Adrenal gland (tissue), 9 donors: ENCODE measurements at regions not wholly inside any gene's neighbourhood (a gene's known extent, or its start where the extent isn't known, plus 50 kb on each side); places are given as distances from the start of the nearest gene placed in this dataset.

Experiments
- DNase-seq, 7 donors: peaks; one replicate each; pipeline ENCODE4 v3.0.0-alpha.2; 2019 to 2020
- H3K27ac ChIP-seq, 5 donors: fragments of 200-600 bp; sonication (generic) in 4 of 5; 1 replicate in 3 of 5; 2 replicates in 2 of 5; pipeline versions ENCODE4 v1.5.1 to v1.8.0; 2016 to 2020; ENCODE audit warnings: mild to moderate bottlenecking in 1 of 5
- H3K27me3 ChIP-seq: fragments of 200-600 bp; 2 replicates; pipeline ENCODE4 v1.8.0; 2021
- H3K36me3 ChIP-seq, 2 donors: fragments of 200-600 bp; replicated peaks in 1 of 2; 1 replicate in 1 of 2; 2 replicates in 1 of 2; pipeline versions ENCODE4 v1.5.1 to v1.8.0; 2018 to 2022
- H3K4me1 ChIP-seq, 2 donors: fragments of 200-600 bp; replicated peaks in 1 of 2; 1 replicate in 1 of 2; 2 replicates in 1 of 2; pipeline versions ENCODE4 v1.5.1 to v1.8.0; 2018 to 2021
- H3K4me3 ChIP-seq, 4 donors: fragments of 200-600 bp; sonication (generic) in 3 of 4; one replicate each; pipeline ENCODE4 v1.5.1; 2016 to 2018
- H3K9me3 ChIP-seq, 3 donors: fragments of 200-600 bp; sonication (generic) in 1 of 3; replicated peaks in 1 of 3; 1 replicate in 2 of 3; 2 replicates in 1 of 3; pipeline versions ENCODE4 v1.5.1 to v1.8.0; 2016 to 2021
- POLR2A ChIP-seq, 2 donors: fragments of 450-650 bp; IDR thresholded peaks; one replicate each; pipeline ENCODE4 v1.6.1; 2017; ENCODE audit warnings: antibody characterized with exemption in 2 of 2, mild to moderate bottlenecking in 2 of 2, moderate library complexity in 1 of 2
- WGBS, 4 donors: extraction: QIAGEN DNeasy Blood & Tissue Kit in 2 of 4; methylation state at CpG; one replicate each; pipeline versions ENCODE4 v1.1.5 to v1.1.7; 2013 to 2017; 5-methylcytosine and 5-hydroxymethylcytosine counted together
- intact Hi-C, 2 donors: fragments of 100-400 bp; cut with DNase I; formaldehyde crosslinking; loops; one replicate each; pipeline versions ENCODE4 v1.14.1 to v1.15.0; 2022 to 2023
- TF ChIP-seq, protein P1 (sequence below), 6 experiments: fragments of 450-650 bp in 4 of 6; fragments of 200-600 bp in 2 of 6; sonication (generic) in 1 of 6; IDR thresholded peaks; 1 replicate in 5 of 6; 2 replicates in 1 of 6; pipeline versions ENCODE4 v1.5.1 to v1.8.0; 2016 to 2021; ENCODE audit warnings: antibody characterized with exemption in 6 of 6, mild to moderate bottlenecking in 2 of 6, moderate library complexity in 1 of 6
- donor health status: healthy with polysubstance abuse.
- donor health status: Bipolar disorder and iron deficiency.
- donor health status: DM: yes; HTN: yes; CAD: no.
- donor health status: DM: no; HTN: no; CAD: no.
- donor health status: DM: no; HTN: no; CAD: no.

GRCh38 chr3:73933585-73933984 lies 308.8 kb upstream of the PDZRN3 start:
- DNase-seq = no peak

GRCh38 chr3:73927203-73927570 lies 302.4 kb upstream of the PDZRN3 start:
- no peak overlapping the region for H3K27ac ChIP-seq
- TF ChIP-seq, protein P1, sequence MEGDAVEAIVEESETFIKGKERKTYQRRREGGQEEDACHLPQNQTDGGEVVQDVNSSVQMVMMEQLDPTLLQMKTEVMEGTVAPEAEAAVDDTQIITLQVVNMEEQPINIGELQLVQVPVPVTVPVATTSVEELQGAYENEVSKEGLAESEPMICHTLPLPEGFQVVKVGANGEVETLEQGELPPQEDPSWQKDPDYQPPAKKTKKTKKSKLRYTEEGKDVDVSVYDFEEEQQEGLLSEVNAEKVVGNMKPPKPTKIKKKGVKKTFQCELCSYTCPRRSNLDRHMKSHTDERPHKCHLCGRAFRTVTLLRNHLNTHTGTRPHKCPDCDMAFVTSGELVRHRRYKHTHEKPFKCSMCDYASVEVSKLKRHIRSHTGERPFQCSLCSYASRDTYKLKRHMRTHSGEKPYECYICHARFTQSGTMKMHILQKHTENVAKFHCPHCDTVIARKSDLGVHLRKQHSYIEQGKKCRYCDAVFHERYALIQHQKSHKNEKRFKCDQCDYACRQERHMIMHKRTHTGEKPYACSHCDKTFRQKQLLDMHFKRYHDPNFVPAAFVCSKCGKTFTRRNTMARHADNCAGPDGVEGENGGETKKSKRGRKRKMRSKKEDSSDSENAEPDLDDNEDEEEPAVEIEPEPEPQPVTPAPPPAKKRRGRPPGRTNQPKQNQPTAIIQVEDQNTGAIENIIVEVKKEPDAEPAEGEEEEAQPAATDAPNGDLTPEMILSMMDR (IDR thresholded peaks at IDR 0.05) = no peak
- no peak for TF ChIP-seq POLR2A (IDR thresholded peaks at IDR 0.05)
- intact Hi-C loops = no loop called here
- no peaks in the 10 kb centered on the region for H3K27me3 ChIP-seq
- H3K9me3 ChIP-seq = no peaks in the 10 kb centered on the region
- no peak overlapping the region for H3K4me3 ChIP-seq
- 39 to 49% (median 40%) methylated on average over 4 of the region's 4 CpGs for WGBS, 4 donors
- H3K36me3 ChIP-seq = no peaks in the 10 kb centered on the region
- H3K4me1 ChIP-seq = peaks cover 4 to 13% of the 10 kb centered on the region in 2 donors
- peak in 6 of 7 donors; percentile 21 to 66 (median 46) for DNase-seq

More at GRCh38 chr3:73933585-73933984, 308.8 kb upstream of the PDZRN3 start:
- no peaks in the 10 kb centered on the region for H3K36me3 ChIP-seq
- H3K27ac ChIP-seq = no peak overlapping the region
- WGBS, 4 donors = 68 to 75% (median 69%) methylated on average over 3 of the region's 3 CpGs
- H3K27me3 ChIP-seq = no peaks in the 10 kb centered on the region
- TF ChIP-seq, protein P1 (IDR thresholded peaks at IDR 0.05) = no peak
- no peak for TF ChIP-seq POLR2A (IDR thresholded peaks at IDR 0.05)
- intact Hi-C loops = no loop called here
- no peak overlapping the region for H3K4me3 ChIP-seq
- no peaks in the 10 kb centered on the region for H3K9me3 ChIP-seq
- H3K4me1 ChIP-seq = no peaks in the 10 kb centered on the region

DNA sequence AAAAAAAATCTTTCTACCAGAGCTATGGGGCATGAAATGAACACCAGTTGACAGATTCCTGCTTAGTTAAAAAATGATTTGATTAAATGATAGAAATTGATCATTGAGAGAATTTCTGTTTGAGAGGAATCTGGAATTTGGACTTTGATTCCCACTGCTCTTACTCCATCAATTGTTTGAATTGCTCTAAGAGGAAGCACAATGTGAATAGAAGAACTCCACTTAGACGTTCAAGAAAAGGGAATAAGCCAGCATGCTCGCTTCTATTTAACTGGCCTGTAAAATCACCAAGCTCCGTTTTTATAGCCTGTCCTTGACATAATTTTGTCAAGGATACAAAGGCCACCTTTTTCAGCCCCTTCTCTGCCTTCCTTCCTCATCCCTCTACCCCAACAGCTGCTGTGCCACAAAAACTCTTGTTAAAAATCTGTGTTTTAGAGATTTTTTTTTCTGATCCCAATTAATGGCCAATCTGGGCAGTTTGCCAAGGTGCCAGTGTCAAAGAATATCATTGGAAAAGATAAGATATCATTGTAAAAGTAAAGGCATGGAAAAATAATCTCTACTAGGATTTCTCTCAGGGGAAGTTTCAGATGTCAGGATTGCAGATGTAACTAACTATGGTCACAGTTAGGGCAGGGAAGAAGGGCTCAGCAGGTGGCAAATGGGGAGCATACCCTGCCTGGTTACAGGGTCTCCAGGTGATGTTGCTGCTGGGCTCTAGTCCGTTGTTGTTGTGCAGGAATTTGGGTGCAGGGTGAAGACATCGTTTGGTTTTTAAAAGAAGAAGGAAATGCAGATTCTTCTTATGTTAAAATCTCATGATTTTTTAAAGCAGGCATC lies 301.8 kb upstream of the PDZRN3 start:
- intact Hi-C loops = no loop called here

GRCh38 chr3:73925011-73925410 lies 300.3 kb upstream of the PDZRN3 start:
- Histone ChIP-seq H3K36me3 (no peaks in the 10 kb centered on the region), H3K27ac (no peak overlapping the region), H3K27me3 (no peaks in the 10 kb centered on the region), H3K9me3 (no peaks in the 10 kb centered on the region), H3K4me1 (peaks cover 4 to 13% of the 10 kb centered on the region in 2 donors), H3K4me3 (no peak overlapping the region)
- no peak for TF ChIP-seq POLR2A (IDR thresholded peaks at IDR 0.05)
- no peak for DNase-seq
- 89 to 92% (median 91%) methylated on average over 3 of the region's 3 CpGs for WGBS, 4 donors
- intact Hi-C loops = no loop called here

More for the DNA sequence above, 301.8 kb upstream of the PDZRN3 start:
- Histone ChIP-seq H3K27me3 (no peaks in the 10 kb centered on the region), H3K27ac (no peak overlapping the region), H3K9me3 (no peaks in the 10 kb centered on the region), H3K36me3 (no peaks in the 10 kb centered on the region), H3K4me3 (no peak overlapping the region), H3K4me1 (peaks cover 4 to 13% of the 10 kb centered on the region in 2 donors)
- peak; percentile 20 to 58 (median 37) for DNase-seq
- TF ChIP-seq, protein P1 (IDR thresholded peaks at IDR 0.05) = no peak
- TF ChIP-seq POLR2A (IDR thresholded peaks at IDR 0.05) = no peak
- WGBS, 4 donors = 26 to 36% (median 31%) methylated on average over 5 of the region's 5 CpGs

- Histone ChIP-seq H3K9me3 (no peaks in the 10 kb centered on the region), H3K4me3 (no peak overlapping the region), H3K4me1 (peaks cover 4 to 13% of the 10 kb centered on the region in 2 donors), H3K27ac (no peak overlapping the region), H3K27me3 (no peaks in the 10 kb centered on the region), H3K36me3 (no peaks in the 10 kb centered on the region)
- WGBS, 4 donors = 88 to 93% (median 90%) methylated on average over 6 of the region's 6 CpGs
- intact Hi-C loops = no loop called here
- no peak for TF ChIP-seq POLR2A (IDR thresholded peaks at IDR 0.05)
- TF ChIP-seq, protein P1 (IDR thresholded peaks at IDR 0.05) = no peak
- no peak for DNase-seq
These were observed 299.3 kb upstream of the PDZRN3 start for GRCh38 chr3:73924048-73924447.
